Fibroblast of gingiva (primary cell): ENCODE measurements at regions not wholly inside any gene's neighbourhood (a gene's known extent, or its start where the extent isn't known, plus 50 kb on each side); places are given as distances from the start of the nearest gene placed in this dataset.
"Not testable (repeated sequence)": the region's sequence is repeated elsewhere in the genome, so short reads cannot be mapped to it uniquely, and the experiment has no call there.

Source experiments
- DNase-seq: peaks from one replicate; pipeline ENCODE4 v3.0.0-alpha.2; 2011; ENCODE audit warnings: low read depth

DNA sequence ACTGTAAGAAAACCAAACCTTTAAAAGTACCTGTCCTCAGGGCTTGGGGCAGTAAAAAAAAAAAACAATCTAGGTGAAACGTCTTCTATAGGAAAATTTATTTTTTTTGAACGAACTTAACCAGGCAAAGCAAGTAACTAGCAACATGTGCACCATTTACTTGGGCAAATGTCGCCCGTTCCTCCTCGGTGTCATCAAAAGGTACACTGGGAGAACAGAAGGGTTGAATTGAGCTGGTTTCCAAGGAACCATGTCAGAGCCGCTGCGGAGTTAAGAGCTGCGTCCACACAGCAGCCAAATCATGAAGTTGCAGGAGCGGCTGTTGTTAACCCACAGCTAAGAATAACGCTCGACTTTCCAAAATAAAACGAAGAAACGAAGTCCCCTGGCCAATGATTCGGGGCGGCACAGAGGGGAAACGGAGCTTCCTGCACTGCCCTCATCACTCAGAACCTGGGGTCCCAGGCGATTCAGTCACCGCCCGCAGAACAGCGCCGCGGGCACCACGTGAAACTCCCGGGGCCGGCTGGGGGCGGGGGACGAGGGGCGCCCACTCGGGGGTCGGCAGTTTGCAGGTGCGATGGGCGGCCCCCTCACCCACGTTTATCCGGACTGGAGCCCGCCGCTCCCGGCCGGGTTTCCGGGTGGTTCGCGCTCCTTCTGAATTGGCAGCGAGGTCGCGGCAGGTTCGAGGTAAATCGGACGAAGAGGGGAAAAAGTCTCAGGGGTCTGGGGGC, 53.6 kb upstream of the PLGLB1 start:
- DNase-seq: not testable (repeated sequence)

DNA sequence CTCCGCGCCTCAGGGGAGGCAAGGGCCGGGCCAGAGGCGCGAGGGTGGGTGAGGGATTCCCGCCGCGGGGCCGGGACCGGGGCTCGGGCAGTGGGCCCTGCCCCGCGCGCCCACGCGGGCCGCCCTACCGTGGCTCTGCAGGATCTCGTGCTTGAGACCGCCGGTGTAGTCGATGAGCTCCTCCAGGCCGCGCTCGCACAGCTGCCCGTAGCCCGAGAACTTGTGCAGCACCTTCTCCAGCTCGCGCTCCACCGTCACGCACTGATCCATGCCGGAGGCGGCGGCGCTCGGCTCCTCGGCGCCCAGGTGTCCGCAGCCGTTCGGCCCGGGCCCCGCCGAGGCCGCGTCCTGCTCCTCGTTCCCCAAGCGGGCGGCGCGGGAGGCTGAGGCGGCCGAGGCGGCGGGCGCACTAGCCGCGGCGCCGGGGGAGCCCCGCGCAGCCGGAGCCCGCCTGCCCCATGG, 54.2 kb upstream of the PLGLB1 start:
- peak; percentile 41 for DNase-seq

DNA sequence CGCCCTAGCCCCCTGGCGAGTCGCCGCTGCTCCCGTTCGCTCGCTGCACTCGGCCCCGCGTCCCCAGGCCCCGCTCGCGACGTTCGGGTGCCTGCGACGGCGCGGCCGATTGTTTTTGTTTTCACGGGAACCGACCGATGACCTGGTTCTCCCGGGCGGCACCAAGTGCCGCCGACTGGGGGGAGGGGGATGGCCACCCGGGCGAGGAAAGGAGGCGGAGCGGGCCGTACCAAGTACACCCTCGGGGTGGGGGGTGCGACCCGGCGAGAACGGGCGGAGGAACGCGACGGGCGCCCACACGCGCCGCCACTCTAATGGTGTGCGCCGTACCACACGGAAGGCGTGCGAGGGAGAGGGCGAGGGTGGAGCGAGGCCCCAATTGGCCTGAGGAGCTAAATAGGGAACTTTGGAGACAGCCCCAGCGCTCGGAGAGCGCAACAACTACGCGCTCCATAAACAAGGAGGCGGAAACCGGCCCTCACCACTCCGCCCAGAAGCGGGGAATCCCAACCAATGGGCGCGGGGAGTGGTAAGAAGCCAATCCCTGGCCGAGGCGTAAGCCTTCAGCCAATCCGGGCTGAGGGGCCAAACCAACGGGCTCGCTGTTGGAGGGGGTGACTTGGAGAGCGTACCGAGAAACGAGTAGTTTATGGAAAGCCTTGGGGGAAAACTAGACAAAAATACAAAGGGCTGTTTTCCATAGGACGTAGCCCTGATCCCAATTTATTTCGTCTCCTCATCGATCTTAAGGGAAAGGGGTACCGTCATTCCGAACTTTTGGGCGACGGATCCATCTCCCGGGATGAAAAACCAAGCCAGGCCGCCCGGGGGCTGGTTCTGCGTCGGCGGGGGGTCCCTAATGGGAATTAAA, 54.8 kb upstream of the PLGLB1 start:
- peak; percentile 95 for DNase-seq

DNA sequence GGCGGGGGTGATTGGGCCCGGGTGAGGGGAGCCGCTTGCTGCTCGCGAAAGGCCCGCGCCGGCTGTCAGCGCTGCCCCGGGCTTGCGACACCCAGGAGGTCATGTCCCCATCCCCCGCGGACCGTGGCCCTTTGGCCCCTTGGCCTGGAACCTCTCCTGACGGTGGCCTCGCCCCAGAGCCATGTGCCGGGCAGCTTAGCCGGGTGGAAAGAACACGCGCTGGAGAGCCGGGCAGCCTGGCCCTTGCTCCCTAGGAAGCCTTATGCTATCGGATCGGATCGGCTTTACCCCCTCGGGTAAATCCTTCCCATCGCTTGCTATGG, 55.4 kb upstream of the PLGLB1 start:
- not testable (repeated sequence) for DNase-seq

DNA sequence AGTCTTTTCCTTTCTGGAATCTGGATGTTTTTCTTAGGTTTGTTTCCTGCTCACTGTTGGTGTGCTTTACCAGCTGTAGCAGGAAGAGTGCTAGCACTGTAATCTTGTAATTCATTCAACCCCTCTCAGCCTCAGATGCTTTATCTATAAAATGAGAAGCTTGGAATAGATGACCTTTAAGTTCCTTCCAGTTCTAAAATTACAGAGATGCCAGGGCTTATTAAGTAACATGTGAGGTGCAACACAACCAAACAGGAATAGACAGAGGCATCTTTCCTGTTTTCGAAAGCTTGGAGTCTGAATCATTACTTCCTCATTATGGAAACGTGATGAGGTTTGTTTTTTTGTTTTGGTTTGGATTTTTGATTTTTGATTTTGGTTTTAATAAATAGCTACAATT, 60.1 kb upstream of the PLGLB1 start:
- not testable (repeated sequence) for DNase-seq

DNA sequence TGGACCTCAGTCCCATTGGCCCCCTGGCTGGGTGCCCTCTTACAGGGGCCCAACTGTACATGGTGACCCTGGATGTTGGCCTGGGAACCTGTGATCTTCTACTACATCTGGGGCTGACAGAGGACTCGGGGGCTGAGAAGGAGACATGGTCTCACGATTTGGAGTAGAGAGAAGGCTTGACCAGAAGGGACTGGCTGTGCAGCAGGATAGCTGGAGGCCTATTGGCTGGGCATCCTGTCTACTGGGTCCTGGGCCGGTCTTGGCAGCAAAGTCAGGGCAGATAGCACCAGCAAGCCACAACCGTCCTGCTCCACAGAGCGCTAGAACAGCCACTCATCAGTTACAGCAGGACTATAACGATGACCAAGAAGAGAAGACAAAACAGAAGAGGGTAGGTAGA, 66.4 kb upstream of the PLGLB1 start:
- DNase-seq: not testable (repeated sequence)

DNA sequence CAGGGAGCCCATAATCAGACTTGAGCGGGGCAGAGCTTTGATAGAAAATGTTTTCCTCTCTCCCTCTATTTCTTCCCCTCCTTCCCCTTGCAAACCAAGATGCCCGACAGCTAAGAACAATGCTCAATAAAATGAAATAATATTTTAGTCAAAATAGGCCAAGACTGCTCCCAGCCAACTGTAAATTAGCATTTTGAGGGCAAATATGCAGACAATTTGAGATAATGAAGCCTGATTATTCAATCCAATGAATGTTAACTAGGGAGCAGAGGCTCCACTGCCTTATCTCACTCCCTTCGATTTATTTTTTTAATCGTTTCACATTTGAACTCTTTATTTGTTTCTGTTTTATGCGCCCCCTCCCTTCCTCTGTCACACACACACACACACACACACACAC, 67.8 kb upstream of the PLGLB1 start:
- not testable (repeated sequence) for DNase-seq

DNA sequence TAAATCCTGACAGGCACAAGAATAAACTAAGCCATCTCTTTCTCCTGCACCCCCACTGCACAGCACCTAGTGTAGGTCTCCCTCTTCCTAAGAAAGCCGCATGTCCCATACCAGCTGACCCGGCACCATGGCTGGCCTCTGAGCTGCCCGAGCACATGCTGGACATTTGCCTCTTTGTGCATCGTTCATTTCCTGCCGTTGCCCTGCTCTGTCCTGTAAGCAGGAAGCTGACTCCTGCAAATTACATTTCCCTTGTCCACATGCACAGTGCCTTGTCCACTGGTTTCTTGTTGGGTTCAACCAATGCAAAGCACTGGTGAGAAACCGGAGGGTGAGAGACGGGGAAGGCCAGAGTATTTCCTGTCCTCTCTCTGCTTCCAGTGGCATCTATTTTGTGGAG, 71.6 kb upstream of the PLGLB1 start:
- DNase-seq: not testable (repeated sequence)

DNA sequence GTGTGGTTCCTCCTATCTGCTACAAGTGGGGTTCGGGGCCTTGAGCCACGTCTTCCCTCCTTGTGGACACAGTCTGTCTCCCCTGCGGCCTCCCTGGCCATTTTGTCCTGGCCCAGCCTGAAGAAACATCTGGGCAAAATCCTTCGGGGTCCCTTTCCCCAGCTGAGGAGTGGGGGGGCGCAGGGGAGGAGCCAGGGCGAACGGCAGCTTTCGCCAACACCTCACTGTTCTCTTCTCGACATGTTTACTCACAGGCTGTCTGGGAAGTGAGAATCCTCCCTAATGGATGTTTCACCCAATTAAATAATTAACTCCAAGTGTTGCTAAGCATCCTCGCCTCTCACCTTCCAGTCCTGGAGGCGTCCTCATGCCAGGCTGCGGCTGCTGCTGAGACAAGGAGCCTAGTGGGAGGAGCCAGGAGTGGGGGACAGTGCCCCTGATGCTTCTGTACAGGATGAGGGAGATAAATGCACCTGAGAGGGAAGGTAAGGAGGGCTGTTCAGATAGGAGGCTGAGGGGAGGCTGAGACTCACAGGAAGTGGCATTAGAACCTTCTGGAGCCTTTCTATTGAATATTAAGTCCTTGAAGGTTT, 72.4 kb upstream of the PLGLB1 start:
- not testable (repeated sequence) for DNase-seq

DNA sequence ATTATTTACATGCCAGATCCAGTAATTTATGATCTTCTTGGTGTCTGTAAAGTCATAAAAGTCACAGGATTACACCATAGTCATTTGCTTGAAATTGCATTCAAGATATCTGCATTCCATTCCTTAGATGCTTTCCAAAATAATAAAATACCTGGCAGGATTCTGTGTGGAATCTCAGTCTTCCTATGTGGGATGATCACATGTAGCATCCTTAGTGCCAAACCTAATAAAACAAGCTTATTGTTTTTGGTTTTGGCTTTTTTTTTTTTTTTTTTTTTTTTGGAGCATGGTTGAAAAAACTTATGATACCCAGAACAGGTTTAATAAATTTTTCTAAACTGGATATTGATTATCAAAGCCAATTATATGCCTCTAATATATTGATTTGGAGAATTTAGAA, 74.2 kb upstream of the PLGLB1 start:
- DNase-seq: not testable (repeated sequence)

DNA sequence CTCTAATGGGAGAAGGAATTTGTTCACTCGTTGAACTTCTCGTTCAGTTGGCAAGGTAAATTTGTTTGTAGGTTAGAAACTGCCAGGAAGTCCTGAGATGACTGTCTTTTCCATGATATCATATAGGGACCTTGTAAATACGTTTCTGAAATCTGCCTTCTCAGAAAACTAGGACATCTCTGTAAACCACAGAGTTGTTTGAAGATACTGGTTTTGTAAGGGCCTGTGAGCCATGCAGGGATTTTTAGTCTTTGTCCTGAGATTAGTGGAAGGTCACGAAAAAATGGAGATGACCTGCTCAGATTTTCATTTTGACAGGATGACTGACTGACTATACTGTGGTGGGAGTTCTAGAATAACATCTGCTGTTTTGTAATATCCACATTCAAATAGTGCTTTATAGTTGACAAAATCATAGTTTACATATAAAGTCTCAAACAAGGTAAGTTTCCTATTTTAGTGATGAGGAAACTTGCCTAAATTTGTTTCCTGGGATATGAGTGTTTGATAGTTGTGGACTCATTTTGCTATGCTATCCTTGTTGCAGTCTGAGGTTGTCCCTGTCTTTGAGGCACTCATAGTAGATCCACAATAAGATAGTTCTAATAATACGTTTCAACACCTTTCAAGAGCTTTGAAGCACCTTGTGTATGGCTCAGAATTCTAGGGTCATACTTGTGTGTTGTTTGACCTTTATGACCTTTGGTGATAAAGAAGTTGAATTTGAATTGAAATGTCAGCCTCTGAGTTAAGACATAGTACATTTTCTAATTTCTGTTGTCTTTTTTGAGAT, 107.3 kb upstream of the PLGLB1 start:
- not testable (repeated sequence) for DNase-seq

DNA sequence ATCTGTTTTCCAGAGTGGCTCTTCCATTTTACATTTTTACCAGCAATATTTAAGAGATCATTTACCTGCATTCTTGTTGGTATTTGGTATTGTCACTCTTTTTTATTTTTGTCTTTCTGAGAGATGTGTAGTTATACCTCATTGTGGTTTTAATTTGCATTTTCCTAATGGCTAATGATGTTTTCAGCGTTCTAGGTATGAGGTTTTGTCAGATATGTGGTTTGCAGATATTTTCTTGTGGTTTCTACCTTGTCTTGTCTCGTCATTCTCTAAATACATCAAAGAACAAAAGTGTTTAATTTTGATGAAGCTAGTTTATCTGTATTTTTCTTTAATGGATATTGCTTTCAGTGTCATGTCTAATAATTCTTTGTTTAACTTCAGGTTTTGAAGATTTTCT, 110.9 kb upstream of the PLGLB1 start:
- DNase-seq: not testable (repeated sequence)

DNA sequence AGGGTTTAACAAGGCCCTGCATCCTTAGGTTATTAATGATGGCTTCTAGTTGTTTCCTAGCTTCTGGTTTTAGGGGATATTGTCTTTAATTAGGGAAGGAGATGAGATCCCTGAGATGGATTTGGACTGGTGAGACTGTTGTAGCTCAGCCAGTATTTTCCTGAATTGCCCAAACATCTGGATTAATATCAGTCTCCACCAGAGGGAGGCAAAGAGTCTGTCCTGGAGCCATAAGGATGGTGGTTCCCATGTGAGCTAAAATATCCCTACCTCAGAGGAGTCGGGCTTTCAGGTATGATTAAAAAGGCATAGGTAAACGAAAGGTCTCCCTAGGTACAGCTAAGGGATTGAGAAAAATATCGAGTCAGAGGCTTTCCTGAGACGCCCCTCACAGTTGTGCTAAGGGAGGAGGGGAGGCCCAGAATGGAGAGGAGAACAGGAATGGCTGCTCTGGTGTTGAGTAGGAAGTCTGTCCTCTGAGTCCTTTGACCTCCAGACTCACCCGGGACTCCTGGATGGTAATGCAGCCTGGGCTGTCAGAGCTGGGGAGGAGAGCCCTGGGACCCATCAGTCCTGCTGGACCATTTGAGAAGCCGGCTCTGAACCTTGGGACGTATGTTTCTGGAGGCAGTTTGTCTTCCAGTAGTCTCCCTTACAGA, 130.3 kb upstream of the PLGLB1 start:
- not testable (repeated sequence) for DNase-seq

DNA sequence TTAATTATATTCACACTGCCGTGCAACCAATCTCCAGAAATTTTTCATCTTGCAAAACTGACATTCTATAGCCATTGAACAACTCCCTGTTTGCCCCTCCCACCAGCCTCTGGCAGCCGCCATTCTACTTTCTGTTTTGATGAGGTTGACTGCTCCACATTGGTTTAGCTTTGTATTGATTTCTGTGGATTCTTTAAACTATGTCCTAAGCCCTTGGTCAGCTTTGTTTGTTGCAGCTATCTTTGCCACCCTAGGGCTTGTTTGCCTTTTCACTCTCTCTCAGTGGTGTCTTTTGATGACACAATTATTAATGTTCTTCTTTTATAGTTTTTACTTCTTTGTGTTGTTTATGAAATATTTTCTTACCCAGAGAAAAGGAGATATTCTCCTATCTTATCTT, 152.8 kb upstream of the PLGLB1 start:
- not testable (repeated sequence) for DNase-seq

DNA sequence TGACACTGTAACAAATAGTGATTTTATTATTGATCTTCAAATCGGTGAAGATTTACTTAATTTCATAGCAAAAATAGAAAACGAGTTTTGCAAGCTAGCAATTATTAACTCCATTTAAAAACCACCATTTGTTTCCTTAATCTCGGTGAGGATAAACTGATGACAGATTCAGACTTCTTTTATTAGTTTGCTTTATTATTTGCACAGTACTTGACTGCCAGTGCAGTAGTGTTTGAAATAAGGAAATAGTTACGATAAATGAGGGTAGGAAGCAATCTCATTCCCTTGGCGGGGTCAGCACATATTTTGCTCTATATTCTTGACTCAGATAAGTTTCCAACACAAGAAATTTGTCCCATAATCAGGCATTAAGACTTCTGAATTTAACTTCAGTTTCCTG, 161.7 kb upstream of the PLGLB1 start:
- not testable (repeated sequence) for DNase-seq

DNA sequence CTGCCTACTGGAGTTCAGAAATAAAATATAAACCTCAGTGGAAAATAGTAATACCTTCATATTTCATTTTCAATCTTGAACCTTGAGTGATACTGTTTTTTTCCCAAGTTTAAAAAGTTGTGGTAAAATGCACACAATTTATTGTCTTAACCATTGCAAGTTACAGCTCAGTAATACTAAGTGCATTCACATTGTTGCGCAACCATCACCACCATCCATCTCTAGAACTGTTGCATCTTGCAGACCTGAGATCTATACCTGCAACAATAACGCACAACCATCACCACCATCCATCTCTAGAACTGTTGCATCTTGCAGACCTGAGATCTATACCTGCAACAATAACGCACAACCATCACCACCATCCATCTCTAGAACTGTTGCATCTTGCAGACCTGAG, 162.6 kb upstream of the PLGLB1 start:
- DNase-seq: not testable (repeated sequence)

DNA sequence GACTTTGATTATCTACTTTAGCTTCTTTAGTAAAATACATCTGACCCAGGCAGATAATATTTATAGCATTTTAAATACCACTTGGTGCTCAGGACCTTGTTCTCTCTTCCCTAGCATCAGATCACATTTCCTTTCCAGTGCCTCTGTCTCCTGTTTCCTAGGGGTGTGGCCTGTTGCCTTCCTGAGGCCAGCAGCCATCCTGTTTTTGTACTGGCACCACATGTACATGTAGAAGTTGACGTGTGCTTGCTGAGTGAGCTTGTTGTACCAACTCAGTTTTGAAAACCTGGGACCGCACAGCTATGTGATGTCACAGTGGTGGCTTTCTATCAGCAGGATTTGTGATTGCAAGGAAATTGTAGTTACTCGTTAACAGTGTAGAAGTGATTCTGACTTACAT, 167.6 kb upstream of the PLGLB1 start:
- not testable (repeated sequence) for DNase-seq

DNA sequence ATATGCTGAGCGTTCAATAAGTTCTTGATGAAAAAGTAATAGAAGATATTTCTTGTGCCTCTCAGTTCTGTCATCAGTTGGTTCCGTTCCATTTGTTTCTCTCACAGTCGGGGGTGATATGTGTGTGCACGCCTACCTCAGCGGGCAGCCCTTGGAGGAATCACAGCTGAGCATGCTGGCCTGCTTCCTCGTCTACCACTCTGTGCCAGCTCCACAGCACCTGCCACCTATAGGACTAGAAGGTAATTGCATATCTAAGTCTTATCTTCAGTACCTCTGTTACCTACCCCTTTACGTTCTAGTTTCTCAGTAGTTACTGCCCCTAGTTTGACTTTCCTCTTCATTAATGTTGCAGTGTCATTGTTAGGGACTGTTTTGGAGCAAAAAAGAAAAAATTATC, 171.7 kb upstream of the PLGLB1 start:
- DNase-seq: not testable (repeated sequence)

DNA sequence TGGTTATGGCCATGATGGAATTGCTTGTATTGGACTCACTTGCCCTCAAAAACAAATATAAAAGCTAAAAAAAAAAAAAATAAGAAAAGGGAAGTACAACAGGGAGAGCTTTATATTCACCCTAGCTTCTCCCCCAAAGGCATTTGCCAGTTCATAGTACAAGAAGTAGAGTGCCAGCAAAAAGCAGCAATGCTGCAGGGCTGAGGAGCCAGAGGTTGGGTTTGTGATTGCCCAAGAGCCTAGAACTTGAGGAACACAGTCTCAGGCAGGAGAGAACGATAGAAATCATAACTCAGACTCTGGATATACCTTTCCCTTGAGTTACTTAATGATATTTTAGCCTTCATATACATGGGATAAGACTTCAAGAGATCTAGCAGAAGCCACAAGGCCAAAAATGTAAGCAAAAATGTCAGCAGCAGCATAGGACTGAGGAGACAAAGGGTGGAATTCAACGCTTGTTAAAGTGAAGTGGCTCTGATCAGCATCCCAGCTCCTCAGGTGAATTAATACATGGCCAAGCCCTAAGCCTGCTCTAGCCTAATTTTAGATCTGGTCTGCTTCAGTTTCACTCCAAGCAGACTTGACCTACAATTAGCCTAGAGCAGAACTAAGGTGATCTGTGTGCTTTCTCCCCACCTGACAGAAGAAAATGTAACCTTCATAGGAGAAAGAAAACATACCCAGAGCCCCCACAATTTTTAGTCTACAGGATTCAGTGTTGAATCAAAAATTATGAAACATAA, 172.8 kb upstream of the PLGLB1 start:
- DNase-seq: not testable (repeated sequence)

DNA sequence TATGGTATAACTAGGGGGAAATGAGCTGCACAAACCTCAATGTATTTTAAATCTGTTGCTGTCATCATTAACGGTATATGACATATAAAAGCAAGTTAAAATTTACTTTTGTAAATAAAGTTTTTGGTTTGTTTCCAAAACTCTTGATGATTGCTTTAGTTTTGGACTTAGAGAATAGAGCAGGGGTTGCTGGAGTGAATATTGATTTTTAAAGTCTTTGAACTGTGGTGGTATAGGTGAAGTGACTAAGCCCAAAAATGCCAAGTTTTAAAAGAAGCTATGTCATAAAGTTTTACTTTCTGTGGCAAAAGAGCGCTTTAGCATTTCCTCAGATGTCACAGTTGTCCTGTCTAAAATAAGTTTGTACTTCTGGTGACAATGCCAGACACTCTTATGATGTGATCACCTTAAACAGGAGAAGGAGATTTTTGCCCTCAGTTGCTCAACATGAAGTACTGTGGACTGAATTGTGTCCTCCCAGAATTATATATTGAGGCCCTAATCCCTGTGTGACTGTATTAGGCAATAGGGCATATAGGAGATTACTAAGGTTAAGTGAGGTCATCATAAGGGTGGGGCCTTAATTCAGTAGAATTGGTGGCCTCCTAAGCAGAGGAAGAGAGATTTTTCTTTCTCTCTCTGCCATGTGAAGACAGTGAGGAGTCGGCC, 175.2 kb upstream of the PLGLB1 start:
- DNase-seq: not testable (repeated sequence)
